ENCODE measurements at regions not wholly inside any gene's neighbourhood (a gene's known extent, or its start where the extent isn't known, plus 50 kb on each side); places are given as distances from the start of the nearest gene placed in this dataset.
"Not testable (repeated sequence)": the region's sequence is repeated elsewhere in the genome, so short reads cannot be mapped to it uniquely, and the experiment has no call there.

DNA sequence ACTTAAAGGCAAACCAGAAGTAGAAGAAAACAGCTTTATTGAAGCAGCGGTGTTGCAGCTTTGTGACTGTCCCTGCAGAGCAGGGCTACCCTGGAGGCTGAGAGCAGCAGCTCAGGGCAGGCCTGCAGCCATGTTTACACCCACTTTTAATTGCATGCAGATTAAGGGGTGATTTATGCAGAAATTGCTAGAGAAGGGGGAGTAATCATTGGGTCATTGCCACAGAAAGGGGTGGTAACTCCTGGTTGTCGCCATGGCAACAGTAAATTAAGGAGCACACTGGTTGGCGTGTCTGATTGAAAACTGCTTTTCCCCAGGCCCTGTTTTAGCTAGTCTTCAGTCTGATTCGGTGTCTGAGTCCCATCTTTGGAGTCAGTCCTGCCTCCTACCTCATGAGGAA is 195.4 kb upstream of the HDAC4 start:
- no peak for DNase-seq

- no peak for DNase-seq
Observed at GRCh38 chr2:239595726-239596125, 194.9 kb upstream of the HDAC4 start.

GRCh38 chr2:239594772-239595608 is 194.2 kb upstream of the HDAC4 start:
- DNase-seq: no peak

DNA sequence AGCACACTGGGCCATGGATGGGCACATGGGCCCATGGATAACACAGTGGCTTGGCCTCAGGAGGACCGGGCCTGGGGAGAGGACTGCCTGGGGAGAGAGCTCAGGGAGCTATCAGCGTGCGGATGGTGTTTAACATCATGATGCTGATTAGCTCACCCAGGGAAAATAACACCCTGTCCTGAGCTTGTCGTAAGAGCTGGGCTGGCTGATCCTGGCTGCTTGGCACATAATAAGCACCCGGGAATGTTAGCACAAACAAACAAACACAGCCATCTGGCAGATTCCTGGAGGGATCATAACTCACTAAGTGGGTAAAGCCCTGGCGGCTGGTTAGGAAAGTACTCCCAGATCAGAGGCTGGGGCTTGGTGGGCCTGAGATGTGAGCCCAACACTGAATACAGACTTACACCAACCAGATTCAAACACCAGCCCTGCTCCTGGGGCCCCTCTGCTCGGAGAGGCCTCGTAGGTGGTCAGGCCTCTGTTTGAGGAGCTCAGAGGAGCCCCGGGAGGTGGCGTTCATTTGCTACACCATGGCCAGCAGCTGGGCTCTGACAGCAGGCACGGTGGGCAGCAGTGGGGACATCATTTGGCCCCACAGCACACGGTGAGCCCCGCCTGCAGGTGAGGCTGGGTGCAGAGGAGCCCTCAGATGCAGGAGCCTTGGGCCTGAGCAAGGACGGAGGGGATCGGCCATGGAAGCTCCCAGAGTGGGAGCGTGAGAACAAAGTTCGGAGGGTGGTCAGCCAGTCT is 193.4 kb upstream of the HDAC4 start:
- no peak for DNase-seq

GRCh38 chr2:239593455-239593854 is 192.6 kb upstream of the HDAC4 start:
- DNase-seq: no peak

- DNase-seq: not testable (repeated sequence)
Observed at GRCh38 chr2:239592629-239593290, 191.9 kb upstream of the HDAC4 start.

- DNase-seq: no peak
Observed at GRCh38 chr2:239590995-239591915, 190.4 kb upstream of the HDAC4 start.

- no peak for DNase-seq
Observed at GRCh38 chr2:239590276-239590675, 189.5 kb upstream of the HDAC4 start.

DNA sequence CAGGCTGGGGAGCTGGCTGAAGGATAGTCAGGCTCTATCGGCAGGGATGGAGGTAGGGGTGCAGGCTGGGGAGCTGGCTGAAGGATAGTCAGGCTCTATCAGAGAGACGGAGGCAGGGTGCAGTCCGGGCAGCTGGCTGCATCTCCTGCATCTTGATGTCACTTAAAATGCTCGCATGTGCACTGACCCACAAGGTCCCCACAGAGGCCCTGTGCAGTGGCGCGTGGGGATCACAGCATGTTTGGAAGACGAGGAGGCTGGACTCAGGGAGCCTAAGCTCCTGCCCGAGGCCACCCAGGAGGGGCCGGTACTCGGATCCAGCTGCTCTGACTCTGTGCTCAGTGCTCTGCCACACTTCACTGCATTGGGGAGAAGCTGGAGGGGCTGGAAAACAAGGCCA is 189.0 kb upstream of the HDAC4 start:
- DNase-seq: no peak

DNA sequence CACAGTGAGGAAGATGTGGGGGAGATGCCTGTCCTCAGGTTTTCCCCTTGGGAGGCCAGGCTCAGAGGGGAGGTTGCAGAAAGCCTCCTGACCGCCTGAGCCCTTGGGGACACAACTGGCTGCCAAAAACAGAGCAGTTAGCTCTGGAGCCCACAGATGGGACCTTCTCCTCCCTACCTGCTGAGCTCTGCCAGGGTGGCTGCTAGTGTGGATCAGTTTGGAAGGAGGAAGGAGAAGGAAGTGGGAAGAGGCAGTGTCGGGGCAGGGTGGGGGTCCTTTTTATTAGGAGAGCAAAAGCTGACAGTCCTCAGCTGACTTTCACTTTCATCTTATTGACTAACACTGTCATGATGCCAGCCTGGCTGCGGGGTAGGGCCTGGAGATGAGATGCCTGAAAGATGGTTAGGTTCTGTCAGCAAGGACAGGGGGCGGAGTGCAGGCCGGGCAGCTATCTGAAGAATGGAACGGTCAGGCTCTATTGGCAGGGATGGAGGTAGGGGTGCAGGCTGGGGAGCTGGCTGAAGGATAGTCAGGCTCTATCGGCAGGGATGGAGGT is 188.5 kb upstream of the HDAC4 start:
- no peak for DNase-seq

DNA sequence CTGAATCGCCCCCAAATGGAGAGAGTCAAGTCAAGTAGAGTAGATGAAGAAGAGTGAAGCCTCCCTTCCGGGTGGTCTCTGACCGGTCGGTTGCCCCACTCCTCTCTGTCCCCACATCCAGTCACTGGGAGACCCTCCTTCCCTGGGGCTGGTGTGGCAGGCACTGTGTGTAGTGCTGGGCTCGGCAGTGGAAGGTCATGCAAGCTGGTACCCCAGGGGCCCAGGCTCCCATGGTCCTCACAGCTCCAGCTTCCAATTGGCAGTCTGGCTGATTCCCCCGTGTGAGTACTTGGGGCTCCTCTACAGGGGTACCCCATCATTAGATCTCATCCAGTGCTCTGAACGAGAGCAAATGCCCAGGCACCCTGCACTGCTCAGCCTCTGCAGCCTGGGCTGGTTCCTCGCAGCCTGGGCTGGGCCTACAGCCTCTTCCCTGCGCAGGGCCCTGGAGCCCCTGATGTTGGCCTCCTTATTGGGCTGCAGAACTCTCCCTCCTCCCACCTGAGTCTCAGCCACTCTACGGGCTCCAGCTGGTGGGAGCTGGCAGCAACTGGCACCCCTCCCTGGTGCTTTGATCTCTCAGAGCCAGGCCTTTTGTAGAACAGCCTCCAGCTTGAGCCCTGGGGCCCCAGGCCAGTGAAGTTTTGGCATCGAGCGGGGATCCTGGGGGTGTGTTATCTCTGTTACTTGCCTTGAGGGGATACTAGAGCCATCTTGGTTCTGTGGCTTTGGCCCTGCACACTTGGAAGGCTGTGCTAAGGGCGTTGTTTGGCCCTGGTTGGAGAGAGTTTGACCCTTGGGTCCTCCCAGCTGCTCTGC is 187.8 kb upstream of the HDAC4 start:
- no peak for DNase-seq

- peak; percentile 60 to 75 for DNase-seq
Observed at GRCh38 chr2:239587841-239588240, 187.0 kb upstream of the HDAC4 start.

DNA sequence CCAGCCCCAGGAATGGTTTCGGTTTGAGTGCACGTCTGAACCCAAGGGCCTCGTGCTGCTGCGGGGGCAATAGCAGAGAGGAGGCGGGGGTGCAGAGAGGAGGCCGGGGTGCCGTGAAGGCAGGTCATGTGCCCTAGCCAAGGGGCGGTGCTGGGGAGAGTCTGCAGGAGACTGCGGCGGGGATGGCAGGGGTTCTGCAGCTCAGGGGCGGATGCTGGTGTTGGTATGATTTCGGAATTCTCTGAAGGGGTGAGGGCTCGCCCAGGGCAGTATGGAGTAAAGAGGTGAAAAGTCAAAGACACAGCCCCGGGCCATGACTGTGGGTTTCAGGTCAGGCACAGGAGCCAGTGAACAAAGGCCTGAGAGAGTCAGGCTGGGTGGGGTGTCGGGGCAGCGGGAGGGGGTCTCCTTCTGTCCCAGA is 186.5 kb upstream of the HDAC4 start:
- no peak for DNase-seq

DNA sequence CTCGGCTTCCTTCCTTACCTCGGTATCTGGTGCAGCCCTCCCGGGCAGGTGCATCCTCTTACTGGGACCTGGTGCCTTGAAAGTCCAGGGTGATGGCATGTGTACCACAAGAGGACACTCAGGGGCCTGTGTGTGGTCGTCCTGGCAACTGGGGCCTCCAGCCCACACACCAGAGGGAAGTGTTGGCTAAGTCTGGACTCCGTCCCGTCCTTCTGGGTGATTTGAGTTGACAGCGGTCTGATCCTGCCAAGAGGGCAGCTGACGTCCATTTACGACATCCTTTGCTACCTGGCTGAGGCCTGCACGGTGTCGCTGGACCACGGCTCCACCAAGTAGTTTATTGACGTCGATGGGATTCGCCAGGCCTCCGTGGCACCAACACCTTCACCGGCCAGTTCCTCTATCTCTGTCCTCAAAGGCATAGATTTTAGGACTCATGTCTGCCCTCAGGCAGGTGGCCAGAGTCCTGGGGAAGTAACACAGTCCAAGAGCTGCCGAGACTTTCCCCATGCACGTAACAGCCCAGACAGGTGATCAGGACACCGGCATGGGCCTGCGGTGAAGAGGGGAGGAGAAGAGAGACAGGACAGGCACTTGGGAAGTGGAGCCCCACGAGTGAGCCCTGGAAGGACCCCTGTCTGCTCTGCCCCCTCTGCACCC is 186.0 kb upstream of the HDAC4 start:
- peak; percentile 28 to 63 for DNase-seq

DNA sequence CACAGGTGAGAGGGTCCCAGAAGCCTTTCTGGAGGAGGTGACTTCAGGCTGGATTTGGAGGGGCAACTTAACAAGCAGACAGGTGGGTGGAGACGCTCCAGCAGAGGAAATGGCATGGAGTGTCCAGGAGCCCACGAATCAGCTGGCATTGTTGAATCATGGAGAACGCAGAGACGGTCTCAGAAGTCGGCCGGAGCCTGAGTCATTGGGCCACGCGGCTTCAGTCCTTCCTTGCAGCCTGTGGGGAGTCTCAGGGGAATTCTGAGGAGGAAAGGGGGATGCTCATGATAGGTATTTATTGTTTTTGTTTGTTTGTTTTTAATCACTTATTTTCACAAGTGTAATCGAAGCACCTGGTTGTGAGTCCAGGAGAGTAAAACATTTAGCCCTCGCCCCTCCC is 184.6 kb upstream of the HDAC4 start:
- no peak for DNase-seq

DNA sequence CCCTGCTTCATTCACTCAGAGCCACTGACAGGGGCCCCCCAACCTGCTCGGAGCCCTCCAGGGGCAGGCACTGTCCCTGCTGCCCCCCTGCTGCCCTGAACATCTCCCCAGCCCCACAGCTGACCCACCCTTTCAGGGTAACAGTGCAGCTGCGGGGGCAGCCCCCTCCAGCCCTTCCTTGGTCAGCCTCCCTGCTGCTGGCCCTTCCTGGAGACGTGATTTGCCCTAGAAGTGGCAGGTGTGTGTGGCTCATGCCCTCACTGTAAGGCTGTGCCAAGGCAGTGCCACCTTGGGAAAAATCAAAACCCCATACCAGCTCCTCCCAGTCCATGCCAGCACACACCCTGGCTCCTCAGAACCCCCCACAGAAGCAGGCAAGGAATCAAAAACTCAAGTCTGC is 184.2 kb upstream of the HDAC4 start:
- DNase-seq: no peak

GRCh38 chr2:239583879-239584859 is 183.3 kb upstream of the HDAC4 start:
- no peak for DNase-seq

DNA sequence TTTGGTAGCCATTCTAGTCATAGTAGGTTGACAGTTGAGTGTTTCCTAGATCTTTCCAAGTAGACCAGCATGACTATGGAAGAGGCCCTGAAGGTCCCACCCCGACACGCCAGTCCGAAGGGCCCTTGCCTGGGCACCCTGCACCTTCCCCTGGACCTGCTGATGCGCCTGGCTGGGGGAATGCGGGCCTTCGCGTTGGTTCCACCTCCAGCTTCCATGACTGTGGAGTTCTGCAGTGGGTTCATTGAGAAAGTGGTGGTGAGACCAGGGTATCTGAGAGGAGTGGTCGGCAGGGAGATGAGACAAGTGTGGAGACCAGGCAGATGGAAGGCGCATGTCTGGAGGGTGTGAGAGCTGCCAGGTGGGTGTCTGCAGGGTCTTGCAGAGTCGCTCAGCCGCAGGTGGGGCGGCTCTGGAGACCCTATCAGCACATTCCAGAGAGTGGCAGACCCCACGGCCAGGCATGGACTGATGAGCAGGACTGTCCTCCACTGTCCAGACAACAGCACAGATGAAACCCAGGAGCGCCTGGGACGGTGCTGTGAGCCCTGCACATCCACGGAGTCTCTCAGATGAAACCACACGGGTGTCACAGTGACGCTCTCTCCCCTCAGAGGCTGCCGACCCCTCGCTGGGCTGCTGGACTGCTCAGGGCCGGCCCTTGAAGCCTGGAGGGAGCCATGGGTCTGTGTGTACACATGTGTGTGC is 182.5 kb upstream of the HDAC4 start:
- no peak for DNase-seq

- DNase-seq: no peak
Observed at GRCh38 chr2:239582476-239582875, 181.7 kb upstream of the HDAC4 start.
